GM19438 (cell line): ENCODE measurements at regions not wholly inside any gene's neighbourhood (a gene's known extent, or its start where the extent isn't known, plus 50 kb on each side); places are given as distances from the start of the nearest gene placed in this dataset.

Experiments
- ATAC-seq: cut with Tn5 transposase; IDR thresholded peaks from one replicate; pipeline ENCODE4 v1.9.1; 2021; ENCODE audit warnings: low read depth; ENCODE audit not compliant: unreplicated experiment

DNA sequence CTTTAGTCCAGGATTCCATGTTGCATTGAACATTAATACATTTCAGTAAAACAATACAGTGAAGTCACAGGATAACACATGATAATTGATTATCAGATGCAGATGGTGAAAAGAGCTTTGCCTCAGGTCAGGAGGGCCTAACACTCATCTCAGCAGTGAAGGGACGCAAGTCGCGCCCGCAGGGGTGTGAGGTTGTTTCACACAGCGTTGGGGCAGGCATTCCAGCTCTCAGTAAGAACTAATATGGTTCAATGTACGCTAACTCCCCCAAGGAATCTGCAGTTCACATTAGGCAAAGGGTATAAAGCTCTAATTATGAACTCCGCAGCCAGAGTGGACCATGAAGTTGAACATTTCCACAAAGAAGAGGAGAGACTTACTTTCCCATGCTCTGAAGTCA is 53.1 kb upstream of the ATL2 start:
- ATAC-seq, result no peak

DNA sequence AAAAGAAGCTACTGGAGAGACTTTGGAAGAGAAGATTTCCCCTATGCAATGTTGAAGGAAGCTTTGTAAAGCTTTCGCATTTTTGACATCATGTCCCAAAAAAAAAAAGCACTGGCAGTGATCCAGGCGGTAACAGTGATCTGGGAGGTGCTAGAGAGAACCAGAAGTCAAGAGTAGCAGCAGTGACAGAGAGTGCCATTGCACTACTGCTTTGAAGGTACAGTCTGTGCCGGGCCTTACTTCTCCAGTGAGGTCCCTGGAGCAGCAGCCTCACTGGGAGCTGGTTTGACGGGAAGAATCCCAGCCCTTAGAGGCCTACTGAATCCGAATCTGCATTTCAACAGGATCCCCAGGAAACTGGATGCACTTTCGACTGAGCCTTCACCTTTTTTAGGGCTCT is 50.9 kb upstream of the ATL2 start:
- ATAC-seq, result no peak

DNA sequence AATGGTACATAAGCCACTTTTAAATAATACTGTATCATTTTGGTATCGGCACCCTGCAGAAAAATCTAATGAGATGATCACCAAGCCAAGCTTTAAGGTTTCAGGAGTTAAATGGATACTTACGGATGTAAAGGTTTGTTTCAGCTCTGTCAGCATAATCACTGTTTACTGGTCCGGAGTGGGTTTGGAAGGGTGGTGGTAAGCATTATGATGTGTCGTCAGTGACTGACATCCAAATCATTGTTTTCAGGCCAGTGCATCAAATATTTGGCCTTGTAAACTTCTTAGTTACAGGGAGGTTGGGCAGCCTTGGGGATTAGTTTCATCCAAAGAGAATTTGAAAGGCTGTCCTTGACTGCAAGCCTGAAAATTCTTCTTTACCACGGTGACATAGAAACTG is 50.0 kb upstream of the ATL2 start:
- ATAC-seq, result no peak
